ENCODE measurements at regions not wholly inside any gene's neighbourhood (a gene's known extent, or its start where the extent isn't known, plus 50 kb on each side); places are given as distances from the start of the nearest gene placed in this dataset.
"Not testable (repeated sequence)": the region's sequence is repeated elsewhere in the genome, so short reads cannot be mapped to it uniquely, and the experiment has no call there.

DNA sequence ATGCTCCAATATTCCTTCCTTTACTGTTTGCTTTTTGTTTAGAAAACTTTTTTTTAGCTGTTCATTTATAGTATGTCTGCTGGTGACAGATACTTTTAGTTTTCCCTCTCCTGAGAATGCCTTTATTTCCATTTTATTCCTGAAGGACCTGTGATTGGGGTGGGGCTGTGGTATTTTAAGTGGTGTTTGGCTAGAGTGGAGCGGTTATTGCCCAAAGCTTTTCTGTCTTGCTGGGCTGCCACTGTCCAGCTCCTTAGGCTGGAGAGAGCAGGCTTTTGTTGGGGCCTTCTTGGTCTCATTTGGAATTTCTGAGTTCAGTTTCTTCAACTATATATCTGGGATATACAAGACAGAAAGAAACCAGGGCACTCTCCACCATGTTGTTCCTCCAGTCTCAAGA is 160.0 kb upstream of the PLGLB2 start:
- not testable (repeated sequence) for DNase-seq (ENCODE audit: low read depth in 4 of 4, low spot score in 2 of 4)

DNA sequence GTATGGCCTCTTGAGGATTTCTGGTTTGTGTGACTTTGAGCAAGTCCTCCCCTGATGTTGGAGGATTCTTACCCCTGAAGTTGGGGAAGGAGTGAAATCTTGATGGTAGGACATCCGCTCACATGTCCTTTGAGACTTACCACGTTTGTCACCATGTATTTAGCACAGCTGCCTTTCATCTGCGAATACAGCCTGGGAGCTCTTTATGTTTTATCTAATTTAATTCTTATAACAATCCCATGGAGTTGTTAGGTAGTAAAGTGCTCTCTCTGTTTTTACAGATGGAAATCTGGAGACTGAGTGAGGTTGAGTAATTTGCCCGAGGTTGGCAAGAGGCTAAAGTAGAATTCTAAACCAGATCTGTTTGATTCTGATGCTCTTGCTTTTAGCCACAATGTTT is 154.9 kb upstream of the PLGLB2 start:
- not testable (repeated sequence) for DNase-seq (ENCODE audit: low read depth in 4 of 4, low spot score in 2 of 4)

DNA sequence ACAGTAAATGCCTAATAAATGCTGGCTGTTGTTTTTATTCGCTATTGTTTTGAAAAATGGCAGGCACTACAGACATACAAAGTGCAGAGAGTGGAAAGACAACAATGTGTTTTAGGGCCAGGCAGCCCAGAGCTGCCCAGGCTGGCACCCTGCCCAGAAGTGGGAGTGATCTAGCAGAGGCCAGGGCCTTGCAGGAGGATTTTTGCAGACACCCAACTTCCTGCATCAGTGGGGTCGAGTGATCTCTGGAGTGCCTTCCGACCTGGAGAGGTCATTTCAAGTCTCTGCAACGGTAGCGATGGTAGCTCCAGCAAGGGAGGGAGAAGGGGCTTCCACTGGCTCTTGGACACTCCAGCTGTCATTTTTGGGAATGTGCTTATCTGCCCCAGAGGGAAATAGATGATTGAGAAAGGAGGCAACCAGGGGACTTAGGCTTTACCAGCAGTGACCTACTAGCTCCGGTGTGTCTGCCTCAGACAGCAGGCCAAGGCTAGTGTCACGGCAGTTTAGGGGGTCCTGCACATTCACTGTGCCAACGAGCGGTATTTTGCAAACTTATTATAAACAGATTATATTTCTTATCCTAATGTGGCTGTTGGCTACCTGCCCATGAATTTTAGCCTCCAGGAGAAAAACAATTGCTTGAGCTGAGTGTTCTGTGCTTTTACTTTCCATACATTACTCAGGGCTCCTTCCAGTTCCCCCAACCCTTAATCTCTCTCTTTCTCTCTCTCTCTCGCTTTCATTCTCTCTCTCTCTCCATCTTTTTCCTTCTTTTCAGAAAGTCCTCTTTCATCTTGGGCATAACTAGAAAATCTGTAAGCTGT is 153.9 kb upstream of the PLGLB2 start:
- not testable (repeated sequence) for DNase-seq (ENCODE audit: low read depth in 4 of 4, low spot score in 2 of 4)

DNA sequence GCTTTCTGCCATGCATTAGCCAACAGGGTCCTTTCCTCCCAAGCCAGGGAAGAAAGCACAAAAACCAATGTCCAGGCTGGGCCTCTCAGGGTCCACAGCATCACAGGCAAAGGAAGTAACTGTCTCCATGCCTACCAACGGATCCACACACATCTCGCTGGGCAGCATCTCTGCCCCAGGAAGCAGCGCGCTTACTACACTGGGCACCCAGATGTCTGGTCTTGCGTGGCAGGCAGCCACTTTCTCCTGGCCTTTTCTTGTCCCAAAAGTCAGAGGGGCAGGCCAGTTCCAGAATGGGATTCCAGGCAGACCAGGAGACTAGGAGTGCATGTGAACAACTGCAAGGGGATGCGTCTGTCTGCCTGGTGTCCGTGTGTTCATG is 153.3 kb upstream of the PLGLB2 start:
- not testable (repeated sequence) for DNase-seq (ENCODE audit: low read depth in 4 of 4, low spot score in 2 of 4)

DNA sequence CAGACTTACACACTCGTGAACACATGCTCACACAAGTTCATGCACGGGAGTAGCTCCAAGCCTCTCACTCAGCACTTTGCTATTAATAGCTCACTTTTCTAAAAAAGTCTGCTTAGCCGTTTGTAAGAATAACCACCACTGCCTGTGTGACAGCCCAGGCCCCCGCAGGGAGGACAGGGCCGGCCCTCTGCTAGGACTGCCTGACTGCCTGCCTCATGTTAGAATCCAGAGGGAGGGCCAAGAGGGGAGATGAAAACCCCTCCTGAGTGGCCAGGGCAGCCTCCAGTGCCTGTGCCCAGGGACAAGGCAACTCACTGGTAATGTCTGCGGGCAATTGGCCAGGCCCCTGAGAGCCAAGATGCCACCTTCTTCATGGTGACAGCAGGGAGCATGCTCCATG is 152.9 kb upstream of the PLGLB2 start:
- not testable (repeated sequence) for DNase-seq (ENCODE audit: low read depth in 4 of 4, low spot score in 2 of 4)

DNA sequence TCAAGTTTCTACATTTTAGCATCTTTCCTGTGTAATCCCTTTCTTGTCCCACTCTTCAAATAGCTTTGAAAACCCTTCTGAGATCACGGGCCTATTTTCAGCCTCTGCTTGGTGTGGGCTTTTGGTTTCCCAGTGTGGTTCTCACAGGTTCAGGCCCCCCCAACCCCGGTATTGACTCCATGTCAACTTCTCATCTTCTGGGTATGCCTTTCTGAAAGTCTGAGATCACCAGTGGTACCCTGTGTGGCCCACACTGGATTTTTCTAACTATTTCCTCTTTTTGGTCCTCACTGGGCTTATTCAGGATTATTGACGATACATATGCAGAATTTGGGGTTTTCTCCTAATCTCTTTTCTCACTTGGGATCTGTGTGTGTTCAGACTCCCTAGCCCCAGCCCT is 146.9 kb upstream of the PLGLB2 start:
- not testable (repeated sequence) for DNase-seq (ENCODE audit: low read depth in 4 of 4, low spot score in 2 of 4)

DNA sequence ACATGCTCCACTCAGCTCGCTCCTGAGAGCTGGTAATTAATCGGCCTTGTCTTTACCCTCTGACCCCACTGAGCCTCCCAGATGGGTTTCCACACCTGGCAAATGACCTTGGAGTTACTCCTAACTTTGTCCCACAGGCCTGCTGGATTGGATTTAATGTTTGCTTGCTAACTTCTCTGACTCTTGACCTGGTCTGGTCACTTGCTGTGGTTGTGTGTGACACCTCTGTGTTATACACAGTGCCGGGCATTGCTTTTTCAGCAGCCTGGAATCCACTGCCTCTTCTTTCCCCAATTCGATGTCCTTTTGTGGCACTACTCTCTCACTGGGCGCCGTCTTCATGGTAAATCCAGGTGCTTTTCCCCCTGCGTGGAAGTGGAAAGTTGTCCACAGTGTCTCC is 145.8 kb upstream of the PLGLB2 start:
- not testable (repeated sequence) for DNase-seq (ENCODE audit: low read depth in 4 of 4, low spot score in 2 of 4)

DNA sequence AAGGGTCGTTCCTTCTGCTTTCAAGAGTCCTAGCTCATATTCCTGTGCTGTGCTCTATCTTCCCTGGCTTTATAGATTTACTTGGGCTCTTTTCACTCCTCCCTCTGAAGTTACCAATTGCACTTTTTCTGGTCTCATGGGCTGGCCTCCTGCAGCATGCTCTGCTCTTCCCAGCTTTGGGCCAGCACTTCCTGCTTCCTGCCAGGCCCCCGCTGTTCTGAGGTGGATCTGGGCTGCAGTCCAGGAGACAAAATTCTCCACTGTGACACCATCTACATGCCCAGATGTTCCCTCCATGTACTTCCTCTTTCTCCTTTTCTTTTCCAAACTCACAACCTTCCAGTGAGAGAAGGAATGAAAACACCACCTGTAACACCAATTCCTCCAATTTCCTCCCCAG is 145.2 kb upstream of the PLGLB2 start:
- not testable (repeated sequence) for DNase-seq (ENCODE audit: low read depth in 4 of 4, low spot score in 2 of 4)

DNA sequence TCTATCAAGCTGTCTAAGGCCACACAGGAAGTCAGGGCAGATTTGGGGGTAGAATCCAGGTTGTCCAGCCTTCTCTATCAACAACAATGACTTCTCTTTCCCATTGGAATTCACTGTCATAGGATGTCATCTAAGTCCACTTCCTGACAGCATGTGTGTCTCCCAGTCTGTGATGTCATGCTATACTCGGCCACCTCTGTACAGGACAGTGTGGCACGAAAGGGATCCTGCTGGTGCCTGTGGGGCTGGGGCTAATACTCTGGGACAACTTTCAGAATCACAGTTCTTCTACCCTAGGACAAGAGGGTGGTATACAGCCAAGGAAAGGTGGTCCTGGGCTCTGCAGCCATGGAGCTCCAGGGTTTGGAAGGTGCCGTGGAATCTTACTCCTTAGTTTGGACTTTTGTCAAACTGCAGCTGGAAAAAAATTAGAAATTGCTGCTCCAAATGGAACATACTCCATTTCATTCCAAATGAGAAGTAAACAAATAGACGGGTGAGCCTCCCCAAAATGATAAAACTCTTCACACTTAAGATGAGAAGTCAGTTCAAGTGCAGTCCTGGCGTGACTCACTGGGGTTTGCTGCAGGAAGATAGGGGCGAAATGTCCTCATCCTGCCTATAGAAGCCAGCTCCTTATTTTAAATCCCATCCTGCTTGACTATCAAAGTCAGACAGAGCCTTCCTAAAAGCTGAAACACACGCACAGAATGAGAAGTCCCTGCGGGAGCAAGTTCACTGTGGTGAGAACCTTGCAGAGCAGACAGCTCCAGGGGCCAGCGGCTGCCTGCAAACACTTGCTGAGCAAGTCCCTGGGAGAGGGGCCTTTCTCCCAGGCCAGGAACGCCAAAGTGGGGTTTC is 144.2 kb upstream of the PLGLB2 start:
- DNase-seq (ENCODE audit: low read depth in 4 of 4, low spot score in 2 of 4) = not testable (repeated sequence)

DNA sequence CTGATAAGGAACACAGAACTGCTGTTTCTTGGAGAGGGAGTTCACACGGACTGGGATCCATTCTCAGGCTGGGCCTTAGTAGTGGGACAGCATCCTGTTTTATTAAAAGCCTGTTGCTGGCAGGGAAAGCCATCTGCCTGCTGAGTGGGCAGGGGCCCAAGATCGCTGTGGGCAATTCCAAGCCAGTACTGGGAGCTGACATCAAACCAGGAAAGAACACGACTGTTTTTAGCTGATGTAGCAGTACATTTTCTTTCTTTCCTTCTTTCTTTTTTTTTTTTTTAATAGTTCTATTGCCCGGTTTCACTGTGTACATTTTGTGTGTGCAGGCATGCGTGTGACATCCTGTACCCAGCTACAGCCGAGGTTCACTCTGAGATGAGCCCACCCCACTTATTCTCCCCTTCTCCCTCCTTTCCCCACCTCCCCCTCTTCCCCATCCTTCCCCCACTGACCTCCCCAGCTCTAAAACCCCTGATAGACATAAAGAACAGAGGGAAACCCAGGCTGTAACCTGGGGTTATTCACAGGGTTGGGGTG is 143.5 kb upstream of the PLGLB2 start:
- DNase-seq (ENCODE audit: low read depth in 4 of 4, low spot score in 2 of 4) = not testable (repeated sequence)

DNA sequence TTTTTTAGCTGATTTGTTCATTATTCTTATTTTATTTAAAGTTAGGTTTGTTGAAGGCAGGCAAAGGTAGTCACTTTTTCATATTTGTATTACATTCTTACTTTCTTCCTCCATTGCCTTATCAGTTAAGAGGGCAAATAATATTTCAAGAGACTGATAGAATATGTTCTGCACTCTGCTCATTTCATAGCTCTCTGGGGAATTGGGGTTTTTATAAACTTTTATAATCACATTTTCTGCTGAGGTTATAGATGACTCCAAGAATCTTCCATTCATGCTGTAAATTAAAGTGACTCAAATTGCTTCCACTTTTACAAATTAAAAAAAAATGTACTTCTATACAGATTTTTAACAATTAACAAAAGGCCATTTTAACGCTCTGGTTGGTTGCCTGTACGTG is 142.9 kb upstream of the PLGLB2 start:
- DNase-seq (ENCODE audit: low read depth in 4 of 4, low spot score in 2 of 4) = not testable (repeated sequence)

DNA sequence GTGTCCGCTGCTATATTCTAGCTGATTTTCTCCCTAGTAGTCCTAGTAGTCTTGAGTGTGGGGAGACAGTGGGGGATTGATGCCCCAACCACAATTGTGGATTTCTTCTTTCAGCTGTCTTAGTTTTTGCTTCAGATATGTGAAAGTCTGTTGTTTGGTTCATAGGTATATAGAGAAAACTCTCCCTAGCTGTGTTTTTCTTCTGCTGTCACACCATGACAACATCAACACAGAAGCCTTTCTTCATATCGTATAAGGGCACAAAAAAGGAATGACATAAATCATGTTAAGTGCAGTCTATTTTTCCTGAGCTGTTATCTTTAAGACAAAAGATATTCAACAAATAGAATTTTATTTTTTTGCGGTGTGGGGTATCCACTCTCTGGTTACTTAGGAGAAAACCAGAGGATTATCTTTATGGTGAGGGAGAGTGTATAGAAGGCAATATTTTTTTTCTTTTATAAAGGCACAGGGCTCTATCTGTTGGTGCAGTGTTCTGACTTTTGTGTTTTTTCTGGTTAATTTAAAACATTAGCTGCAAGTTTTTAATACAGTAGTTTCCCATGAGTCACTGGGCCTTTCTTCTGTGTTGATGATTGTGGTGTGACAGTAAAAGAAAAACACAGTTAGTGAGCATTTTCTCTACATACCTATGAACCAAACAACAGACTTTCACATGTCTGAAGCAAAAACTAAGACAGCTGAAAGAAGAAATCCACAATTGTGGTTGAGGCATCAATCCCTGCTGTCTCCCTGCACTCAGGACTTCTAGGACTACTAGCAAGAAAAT is 139.3 kb upstream of the PLGLB2 start:
- not testable (repeated sequence) for DNase-seq (ENCODE audit: low read depth in 4 of 4, low spot score in 2 of 4)

DNA sequence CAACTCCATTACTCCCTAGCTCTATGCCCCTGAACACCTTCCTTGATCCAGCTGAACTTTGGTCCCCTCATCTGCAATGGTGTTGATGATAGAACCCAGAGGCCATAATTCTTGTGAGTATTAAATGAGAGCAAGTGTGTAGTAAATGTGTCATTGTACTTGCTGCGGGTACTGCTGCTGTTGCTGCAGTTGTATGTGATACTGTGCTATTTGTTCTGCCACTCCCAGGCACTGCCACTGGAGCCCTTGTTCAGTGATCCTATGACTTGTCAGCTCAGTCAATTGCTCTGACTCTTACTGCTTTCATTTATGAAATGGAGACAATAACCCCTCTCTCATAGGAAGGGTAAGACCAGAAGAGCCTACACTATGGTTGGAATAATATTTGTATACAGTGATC is 136.9 kb upstream of the PLGLB2 start:
- DNase-seq (ENCODE audit: low read depth in 4 of 4, low spot score in 2 of 4) = not testable (repeated sequence)

DNA sequence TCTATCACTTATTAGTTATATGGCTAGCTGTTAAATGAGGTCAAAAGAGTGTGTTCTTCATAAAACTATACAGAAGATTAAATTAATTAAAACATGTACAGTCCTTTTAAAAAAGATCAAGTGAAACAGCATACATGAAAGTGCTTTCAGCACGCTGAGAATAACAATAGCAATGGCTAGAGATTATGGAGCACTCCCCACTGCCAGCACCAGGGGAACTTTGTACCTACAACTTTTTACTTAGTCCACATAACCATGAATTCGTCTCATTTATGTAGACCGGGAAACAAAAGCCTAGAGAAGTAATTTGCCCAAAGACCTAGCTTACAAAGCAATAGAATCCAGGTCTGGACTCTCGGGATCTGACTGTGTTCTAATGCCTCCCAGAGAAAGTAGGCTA is 136.5 kb upstream of the PLGLB2 start:
- DNase-seq (ENCODE audit: low read depth in 4 of 4, low spot score in 2 of 4) = not testable (repeated sequence)

DNA sequence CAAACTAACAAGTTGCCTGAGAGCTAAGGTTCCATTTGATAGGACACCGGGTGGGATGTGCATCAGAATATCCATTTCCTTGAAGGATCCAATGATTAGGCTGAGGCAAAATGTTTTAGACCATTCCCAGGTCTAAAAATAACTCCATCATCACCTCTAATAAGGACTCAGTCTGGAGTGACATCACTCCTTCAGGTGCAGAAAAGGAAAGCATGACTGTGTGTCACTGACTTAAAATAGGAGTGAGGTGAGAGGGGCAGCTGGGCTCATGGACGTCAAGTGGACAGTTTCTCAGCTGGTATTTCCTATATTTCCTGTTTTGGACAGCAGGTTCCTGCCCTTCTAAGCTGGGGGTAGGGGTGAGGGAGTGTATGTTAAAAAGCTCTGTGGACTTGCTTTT is 135.9 kb upstream of the PLGLB2 start:
- DNase-seq (ENCODE audit: low read depth in 4 of 4, low spot score in 2 of 4) = not testable (repeated sequence)

DNA sequence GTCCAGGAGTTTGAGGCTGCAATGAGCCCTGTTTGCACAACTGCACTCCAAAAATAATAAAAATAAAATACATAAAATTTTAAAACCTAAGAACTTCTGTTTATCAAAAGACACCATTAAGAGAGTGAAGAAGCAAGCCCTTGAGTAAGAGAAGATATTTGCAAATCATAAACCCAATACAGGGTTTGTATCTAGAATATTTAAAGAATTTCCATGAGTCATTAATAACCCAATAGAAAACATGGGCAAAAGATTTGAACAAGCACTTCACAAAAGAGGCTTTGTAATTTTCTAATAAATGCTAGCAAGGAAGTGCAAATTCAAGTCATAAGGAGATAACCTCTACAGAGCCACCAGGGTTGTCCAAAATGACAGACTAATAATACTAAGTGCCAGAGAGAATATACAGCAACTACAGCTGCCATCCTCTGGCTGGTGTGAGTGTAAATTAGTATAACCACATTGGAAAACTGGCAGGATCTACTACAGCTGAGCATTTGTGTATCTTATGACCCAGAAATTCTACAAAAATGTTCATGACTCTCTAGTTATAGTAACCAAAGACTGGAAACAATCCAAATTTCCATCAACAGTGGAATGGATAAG is 133.0 kb upstream of the PLGLB2 start:
- not testable (repeated sequence) for DNase-seq (ENCODE audit: low read depth in 4 of 4, low spot score in 2 of 4)

DNA sequence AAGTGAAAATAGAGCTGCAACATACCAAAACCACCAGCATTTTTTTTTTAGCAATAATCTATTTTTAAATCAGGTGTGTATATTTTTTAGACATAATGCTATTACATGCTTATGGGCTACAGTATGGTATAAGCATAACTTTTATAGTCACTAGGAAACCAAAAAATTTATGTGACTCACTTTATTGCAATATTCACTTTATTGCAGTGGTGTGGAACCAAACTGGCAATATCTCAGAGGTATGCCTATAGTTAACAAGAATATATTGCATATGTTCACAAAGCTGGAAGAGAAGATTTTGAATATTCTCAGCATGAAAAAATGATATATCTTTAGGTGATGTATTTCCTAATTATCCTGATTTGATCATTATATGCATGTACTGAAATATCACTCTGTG is 128.8 kb upstream of the PLGLB2 start:
- not testable (repeated sequence) for DNase-seq (ENCODE audit: low read depth in 4 of 4, low spot score in 2 of 4)

DNA sequence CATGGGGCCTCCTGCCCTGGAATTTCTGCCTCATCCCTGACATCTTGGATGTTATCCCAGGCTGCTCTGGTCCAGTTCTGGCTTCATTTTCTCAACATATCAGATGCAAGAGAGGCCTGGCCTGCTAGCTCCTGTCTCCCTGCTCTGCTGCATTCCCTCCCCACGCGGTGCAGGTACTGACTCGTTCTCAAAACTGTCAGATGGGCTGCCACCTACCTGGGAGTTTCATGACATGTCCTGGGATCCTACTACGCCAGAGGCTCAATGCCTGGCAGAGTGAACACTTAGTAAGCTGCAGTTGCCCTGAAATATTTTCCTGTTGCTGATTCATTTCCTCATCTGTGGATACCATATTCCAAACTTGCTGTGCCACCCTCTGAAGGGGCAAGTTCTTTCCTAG is 126.7 kb upstream of the PLGLB2 start:
- not testable (repeated sequence) for DNase-seq (ENCODE audit: low read depth in 4 of 4, low spot score in 2 of 4)

DNA sequence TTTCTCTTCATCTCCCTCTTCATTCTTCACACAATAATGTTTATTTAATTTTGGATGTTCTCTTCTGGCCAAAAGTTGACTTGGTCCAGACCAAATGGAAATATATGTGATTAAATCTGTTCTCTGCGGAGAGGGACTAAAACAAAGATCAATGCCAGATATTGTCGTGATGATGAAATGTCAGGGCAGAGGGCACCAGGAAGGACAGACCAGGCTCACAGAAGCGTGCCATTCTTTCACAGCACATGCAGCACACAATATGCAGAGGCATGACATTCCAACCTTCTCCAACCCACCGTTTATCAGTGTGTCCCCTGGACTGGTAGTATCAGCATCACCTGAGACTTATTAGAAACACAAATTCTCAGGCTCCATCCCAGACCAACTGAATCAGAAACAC is 125.2 kb upstream of the PLGLB2 start:
- DNase-seq (ENCODE audit: low read depth in 4 of 4, low spot score in 2 of 4) = not testable (repeated sequence)

Data from left renal cortex interstitium (tissue), 4 donors.